SK-N-SH treated with all-trans-retinoic acid at 6 μM for 48 hours (cell line): ENCODE measurements at regions not wholly inside any gene's neighbourhood (a gene's known extent, or its start where the extent isn't known, plus 50 kb on each side); places are given as distances from the start of the nearest gene placed in this dataset.

Source experiments
- CREB5 ChIP-seq: fragments of 250-450 bp; sonication (Bioruptor Pico); IDR thresholded peaks from 2 replicates; pipeline ENCODE4 v1.5.1; 2020; ENCODE audit warnings: low read depth, mild to moderate bottlenecking, moderate library complexity
- TOX ChIP-seq: fragments of 250-450 bp; sonication (Bioruptor Pico); IDR thresholded peaks from 2 replicates; pipeline ENCODE4 v1.8.0; 2021; ENCODE audit warnings: mild to moderate bottlenecking, moderate library complexity, borderline replicate concordance

GRCh38 chrX:120732879-120733278, 103.0 kb upstream of the C1GALT1C1 start:
- TF ChIP-seq TOX (CRISPR knock-in tag) (no peak), CREB5 (CRISPR knock-in tag) (no peak)
